ENCODE measurements at regions not wholly inside any gene's neighbourhood (a gene's known extent, or its start where the extent isn't known, plus 50 kb on each side); places are given as distances from the start of the nearest gene placed in this dataset.

DNA sequence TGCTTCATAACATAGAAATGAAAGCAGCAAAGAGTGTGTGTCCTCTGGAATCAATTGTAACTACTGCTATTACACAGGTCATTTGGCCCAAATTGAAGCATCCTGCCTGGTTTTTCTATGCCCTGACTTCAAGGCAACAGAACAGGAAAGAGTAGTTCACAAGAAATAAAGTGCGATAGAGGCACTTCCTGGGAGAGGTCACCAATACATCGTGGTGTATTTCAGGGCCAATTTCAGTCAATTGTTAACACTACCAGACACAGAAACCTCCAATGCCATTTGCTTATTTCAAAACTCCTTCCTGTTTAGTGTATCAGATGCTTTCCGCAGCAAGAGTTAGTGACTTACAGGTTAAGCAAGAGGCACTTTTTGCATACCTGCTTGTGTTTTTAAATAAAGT, 292.1 kb downstream of the ETAA1 start:
- ChIA-PET POLR2A (no interaction called here), CTCF (no interaction called here)

DNA sequence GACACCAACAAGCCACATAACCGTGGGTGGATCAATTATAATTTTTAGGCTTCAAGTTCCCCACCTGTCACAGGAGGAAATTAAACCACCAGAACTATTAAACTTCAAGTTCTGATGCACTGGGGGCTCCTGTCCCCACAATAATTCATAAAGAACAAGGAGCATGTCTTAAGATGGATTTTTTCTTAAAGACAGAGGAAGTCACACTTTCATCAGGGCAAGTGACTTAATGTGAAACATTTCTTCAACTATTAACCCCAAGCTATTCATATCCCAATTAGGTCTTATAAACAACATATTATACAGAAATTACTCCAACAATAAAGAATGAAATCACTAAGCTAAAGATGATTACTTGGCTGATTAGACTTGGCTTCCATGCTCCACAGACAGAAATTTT, 292.5 kb downstream of the ETAA1 start:
- ChIA-PET CTCF (no interaction called here), POLR2A (no interaction called here)

DNA sequence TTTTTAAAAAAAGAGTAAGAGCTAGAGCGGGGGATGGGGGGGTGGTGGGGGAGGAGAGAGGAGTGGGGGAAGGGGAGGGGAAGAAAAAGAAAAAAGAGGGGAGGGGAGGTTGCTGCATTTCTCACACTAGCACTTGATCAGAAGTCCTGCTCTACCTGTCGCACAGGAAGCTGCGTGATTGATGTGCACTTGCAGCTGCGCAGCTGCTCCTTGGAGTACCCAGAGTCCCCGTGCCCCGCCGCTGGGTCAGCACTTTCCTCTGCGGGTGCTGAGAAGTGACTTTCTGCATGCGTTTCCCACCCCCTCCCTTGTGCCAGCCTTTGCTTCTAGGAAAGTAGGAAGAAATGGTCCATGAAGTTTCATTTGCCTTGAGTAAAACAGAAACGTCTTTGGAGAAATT, 297.3 kb downstream of the ETAA1 start:
- ChIA-PET CTCF (no interaction called here), POLR2A (no interaction called here)

DNA sequence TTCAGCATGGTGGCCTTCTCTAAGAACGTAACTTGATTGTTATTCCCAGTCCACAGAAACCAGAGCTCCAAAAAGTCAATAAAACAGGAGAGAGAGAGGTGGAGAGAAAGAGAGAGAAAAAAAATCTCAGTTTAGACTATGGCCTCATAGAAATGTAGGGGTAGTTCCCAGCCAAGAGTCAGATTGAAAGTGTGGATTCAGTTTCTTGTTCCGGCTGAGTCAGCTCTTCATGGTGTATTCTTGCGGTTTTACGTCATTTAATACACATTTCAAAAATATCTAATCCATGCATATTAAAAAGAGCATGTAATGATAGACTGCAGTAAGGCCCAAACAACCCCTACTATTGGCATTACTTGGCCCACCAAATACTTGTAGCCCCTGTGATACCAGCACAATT, 303.9 kb downstream of the ETAA1 start:
- POLR2A ChIA-PET = no interaction called here
- CTCF ChIA-PET = no interaction called here

DNA sequence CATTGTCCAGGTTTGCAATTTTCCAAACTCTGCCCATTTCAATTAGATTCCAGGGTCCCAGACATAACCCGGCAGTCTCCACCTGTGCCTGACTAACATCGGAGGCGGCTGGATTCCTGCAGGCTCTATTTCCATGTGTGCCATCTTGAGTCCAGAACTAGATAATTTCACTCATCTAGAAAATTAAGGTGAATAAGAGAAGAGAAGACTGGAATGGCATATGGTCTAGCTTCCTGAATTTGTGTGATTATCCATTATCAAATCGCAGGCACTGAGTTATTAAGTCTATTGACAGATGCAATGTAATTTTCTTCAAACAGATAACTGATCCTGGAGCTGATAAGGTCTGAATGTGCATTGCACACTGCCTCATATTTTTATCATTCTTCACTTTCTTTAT, 305.2 kb downstream of the ETAA1 start:
- POLR2A ChIA-PET = no interaction called here
- CTCF ChIA-PET = no interaction called here

DNA sequence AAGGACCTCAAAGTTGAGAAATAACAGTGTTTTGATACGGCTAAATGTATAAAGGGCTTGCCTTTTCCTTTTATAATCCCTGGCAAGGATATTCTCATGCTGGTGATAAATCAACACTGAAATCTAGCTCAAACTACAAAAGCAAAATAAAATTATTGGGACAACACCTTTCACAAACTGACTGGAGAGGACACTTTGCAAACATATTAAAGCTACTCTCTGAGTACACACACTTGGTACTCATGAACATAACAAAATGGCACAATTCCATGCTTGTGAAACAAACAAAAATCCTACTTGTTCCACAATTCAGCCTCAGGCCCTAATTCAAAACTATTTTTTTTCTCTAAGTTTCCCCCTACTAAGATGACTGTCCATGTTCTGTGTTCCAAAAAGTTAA, 305.8 kb downstream of the ETAA1 start:
- CTCF ChIA-PET = no interaction called here
- POLR2A ChIA-PET = no interaction called here

DNA sequence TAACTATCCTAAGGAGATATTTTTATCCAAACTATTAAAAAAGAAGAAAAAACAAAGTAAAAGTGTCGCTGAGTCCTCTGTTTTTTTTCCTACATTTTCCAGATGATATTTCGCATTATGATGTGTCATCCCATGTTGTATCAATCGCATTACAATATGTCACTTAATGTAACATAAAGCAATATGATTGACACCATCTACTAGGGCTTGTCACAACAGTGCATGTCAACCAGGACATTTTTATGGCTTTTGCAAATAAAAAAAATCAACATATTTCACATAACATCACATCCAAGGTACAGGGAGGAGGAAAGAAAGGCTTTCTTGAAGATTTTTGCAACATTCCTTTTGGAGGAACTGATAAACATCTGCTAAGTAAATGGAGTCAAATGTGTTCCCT, 308.9 kb downstream of the ETAA1 start:
- CTCF ChIA-PET = no interaction called here
- POLR2A ChIA-PET = no interaction called here

DNA sequence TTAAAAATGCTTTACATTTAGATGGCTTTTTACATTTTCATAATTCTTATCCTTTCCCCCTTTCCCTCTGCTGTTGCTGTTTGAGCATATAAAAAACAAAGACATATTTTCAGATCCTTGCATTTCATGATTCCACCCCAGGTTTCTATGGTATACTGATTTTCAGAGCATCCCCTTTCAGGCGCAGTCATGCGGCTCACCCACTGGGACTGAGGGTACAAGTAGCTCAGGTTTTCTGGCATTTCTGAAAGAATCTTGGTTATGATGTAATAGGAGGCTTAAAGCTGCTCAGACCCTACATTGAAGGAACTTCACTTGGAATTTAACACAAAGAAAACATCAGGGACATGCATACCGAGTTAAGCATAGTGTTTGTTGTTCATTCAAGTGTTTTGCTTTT, 310.8 kb downstream of the ETAA1 start:
- ChIA-PET CTCF (no interaction called here), POLR2A (no interaction called here)

DNA sequence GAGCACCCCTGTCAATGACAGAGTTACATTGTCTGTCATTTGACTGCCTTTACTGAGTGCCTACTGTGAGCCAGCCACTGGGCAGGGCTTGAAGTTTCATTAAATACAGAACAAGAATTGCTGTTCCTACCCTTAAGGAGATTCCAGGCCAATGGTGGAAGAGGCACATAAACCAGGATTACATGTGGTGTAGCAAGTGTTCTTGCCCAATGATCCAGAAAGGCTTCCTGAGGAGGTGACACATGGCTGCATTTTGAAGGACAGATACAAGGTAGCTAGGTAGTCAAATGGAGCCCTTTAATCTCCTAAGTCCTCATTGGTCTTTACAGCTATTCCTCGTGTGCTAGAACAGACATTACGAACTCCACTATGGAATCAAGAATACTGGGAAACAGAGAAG, 312.7 kb downstream of the ETAA1 start:
- POLR2A ChIA-PET = no interaction called here
- CTCF ChIA-PET = no interaction called here

DNA sequence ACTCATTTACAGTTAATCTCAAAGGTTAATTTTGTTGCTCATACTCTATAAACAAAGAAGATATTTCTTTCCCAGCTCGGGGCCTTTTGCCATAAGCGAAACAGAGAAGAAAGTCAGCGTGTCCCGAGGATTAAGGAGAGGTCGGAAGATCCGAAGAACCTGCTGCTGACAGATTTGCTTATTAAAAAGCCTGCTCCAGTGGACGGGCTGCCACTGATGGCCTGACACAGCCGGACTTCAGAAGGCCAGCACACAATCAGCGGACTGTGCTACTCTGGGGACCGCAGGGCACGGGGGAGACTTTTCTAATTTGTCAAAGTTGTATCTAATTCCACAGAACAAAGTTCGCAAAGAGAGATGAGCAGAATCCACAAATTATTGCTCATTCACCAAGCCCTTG, 315.4 kb downstream of the ETAA1 start:
- CTCF ChIA-PET = no interaction called here
- POLR2A ChIA-PET = interaction anchor here (0.6 kb wide), 1 partner anchor 162 kb away, joined by 4 read pairs; no protein-coding TSS in a partner anchor

DNA sequence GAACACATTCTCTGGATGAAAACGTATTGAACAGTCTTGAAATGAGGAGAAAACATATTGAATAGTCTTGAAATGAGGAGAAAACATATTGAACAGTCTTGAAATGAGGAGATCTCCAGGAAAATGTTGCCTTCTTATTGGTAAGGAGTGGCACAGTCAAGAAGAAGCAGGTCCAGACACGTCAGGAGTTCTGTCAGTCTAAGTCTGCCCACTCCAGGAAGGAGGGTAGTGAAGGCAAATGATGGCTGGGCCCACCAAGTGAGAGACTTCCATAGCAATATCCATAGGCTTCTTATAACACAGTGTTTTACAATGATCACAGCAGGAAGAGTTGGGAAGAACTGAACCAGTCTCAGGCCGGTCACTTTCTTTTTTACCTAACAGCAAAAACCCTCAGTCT, 316.2 kb downstream of the ETAA1 start:
- POLR2A ChIA-PET = no interaction called here
- CTCF ChIA-PET = no interaction called here

DNA sequence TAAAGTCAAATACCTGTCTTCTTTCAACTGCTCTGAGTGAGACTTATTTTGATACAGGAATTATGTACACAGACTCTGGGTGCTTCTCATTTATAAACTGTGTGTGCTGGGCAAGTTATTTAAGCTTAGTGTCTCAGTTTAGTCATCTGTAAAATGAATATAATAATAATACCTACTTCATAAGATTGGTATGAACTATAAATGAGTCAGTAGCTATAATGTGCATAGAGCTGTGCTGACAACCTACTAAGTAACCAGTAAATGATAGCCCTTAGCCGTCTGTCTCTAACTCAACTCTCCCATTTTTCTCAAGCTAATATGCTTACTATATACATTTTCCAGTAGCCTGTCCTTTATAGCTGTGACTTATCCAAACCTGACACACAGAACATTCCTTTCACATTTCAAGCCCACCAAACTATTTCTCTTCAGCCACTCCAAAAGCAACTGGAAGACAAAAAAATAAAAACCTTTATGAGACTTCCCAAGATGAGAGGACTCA, 319.8 kb downstream of the ETAA1 start:
- CTCF ChIA-PET = no interaction called here
- POLR2A ChIA-PET = no interaction called here

DNA sequence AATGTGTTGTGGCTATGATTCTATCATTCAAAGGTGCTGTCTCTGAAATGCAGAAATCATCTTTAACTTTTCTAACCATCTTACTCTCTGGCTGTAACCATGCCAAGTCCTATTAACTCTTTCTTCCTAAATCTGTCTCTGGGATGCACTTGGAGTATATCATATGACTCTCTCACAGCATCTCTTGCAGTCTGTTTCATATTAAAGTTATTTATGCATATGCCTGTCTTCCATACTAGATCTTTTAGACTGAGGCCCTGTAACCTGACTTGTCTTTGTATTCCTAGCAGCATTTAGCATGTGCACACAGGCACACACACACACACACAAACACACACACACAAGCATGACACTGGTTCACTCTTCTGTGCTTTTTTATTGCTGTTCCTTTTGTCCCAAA, 320.6 kb downstream of the ETAA1 start:
- POLR2A ChIA-PET = no interaction called here
- CTCF ChIA-PET = no interaction called here

DNA sequence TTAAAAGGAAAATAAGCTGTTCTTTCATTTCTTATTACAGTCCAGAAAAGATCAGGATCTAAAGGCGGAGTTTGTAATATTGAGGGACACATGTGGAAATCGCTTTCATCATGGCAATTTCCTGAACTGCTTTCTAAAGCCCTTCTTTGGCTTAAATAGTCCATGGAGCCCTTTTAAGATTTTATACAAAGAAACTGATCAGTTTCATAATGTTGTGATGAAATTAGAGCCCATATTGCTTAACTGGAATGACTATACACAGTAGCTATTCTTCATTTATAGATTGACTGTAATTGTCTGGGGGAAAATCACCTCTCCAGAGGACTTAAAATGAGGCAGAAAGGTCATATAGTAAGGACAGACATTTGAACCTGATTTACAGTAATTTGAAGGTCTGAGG, 322.2 kb downstream of the ETAA1 start:
- POLR2A ChIA-PET = no interaction called here
- CTCF ChIA-PET = no interaction called here

DNA sequence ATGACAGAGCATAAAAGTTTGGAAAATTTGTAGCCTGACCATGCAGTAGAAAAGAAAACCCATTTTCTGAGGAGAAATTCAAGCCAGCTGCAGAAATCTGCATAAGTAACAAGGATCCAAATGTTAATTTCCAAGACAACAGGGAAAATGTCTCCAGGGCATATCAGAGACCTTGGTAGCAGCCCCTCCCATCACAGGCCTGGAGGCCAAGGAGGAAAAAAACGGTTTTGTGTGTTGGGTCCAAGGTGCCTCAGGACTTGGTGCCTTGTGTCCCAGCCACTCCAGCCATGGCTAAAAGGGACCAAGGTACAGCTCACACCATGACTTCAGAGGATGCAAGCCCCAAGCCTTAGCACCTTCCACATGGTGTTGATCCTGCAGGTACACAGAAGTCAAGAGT, 324.4 kb downstream of the ETAA1 start:
- ChIA-PET CTCF (no interaction called here), POLR2A (no interaction called here)

DNA sequence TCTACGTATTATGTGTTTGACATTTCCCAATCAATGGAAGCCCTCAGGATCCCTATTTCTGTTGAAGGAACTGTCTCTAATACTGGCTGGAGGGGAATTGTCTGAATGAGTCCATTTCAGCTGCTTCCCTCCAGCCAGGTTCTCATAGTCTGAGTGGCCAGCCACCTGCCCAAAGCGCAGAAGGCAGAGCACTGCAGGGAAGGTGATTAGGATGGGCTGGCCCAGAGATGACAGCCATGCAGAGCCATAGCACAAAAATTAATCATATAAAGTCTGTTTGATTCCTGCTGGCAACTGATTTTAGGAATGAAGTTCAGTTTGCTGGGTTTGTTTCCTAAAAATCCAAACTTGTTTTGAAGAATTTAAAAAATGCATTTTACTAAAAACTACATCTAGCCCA, 327.1 kb downstream of the ETAA1 start:
- ChIA-PET CTCF (no interaction called here), POLR2A (no interaction called here)

DNA sequence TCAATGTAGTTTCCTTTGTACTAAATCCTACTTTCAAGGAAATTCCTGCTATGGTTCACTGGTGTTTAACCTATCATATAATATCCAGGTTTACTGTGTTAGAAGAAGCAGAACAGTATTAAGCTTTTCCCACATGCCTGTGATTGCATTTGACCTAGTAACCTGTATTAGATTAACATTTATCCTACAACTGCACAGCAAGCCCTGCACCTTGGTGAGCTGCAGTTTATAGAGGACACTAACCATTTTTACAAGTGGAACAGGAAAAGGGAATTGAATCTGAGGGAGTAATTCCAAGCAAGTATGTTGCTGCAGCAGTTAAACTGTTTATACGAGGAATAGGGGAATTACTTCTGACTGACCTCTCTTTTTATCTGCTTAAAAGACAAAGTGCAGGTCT, 328.6 kb downstream of the ETAA1 start:
- POLR2A ChIA-PET = no interaction called here
- CTCF ChIA-PET = no interaction called here

DNA sequence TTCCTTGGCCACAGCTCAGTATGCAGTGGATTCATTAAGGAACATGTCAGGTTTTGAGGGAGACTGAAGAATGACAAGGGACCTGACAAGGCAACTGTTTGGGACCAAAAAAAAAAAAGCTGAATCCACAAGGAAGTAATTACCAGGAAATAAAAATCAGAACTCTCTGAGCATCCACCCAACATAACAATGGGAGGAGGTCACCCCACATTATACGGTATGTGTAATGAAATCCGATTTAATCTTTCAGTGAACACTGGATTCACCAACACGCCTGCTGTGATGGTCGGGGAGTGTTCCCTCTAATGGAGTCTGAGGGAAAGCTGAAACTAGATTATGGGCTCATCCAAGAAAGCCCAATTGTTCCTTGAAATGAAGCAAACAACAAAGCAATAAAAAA, 329.3 kb downstream of the ETAA1 start:
- POLR2A ChIA-PET = no interaction called here
- CTCF ChIA-PET = no interaction called here

DNA sequence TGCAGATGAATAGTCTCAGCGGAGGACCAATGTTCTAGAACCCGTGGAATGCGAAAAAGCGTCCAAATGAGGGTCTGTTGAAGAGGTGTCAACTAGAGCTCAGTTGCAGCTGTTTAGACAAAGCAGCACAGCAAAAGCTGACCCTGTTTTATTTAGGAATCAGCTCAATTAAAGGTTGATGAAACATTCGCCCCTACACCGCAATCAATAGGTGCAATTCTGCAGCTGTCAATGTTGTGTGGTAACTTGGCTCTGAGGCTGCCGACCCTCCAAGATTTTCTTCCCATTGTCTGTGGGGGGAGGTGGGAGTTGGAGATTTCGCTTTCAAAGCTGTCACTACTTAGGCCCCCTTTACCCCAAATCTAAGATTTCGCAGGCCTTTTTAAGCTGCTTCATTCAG, 330.0 kb downstream of the ETAA1 start:
- POLR2A ChIA-PET = no interaction called here
- CTCF ChIA-PET = no interaction called here

DNA sequence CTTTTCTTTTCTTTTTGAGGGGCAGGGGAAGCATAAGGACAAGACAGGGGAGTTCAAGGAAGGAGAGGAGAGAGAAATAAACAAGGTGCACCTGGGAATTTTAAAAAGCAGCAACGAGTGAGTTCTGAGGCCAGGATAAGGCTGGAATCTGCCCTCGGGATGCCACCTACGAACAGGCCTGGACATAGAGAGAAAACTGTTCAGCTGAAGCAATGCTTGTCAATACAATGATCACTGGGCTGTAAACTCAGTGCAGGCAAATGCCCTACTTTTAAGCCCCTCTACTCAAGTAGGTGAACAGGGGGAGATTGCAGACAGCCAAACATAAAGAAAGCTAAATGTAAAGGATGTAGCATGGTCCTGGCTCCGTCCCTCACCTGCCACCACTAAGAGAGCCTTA, 330.5 kb downstream of the ETAA1 start:
- ChIA-PET POLR2A (no interaction called here), CTCF (no interaction called here)

DNA sequence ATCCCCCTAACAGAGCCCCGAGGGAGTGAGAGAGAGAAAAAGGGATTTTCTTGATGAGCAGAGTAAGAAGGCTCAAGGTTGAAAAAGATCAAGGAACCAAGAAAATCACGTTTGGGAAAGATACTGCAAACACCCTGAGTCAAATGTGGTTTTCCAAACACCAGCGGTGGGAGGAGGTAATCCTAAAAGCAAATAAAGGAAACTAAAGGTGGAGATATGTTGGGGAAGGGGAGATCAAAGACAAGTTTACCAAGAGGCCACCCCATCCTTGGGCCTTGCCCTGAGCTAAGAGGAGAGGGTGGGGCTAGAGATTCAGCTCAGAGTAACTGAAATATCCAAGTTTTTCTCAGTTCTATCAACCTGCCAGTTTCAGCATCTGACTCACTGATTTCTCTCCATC, 332.3 kb downstream of the ETAA1 start:
- CTCF ChIA-PET = no interaction called here
- POLR2A ChIA-PET = no interaction called here

DNA sequence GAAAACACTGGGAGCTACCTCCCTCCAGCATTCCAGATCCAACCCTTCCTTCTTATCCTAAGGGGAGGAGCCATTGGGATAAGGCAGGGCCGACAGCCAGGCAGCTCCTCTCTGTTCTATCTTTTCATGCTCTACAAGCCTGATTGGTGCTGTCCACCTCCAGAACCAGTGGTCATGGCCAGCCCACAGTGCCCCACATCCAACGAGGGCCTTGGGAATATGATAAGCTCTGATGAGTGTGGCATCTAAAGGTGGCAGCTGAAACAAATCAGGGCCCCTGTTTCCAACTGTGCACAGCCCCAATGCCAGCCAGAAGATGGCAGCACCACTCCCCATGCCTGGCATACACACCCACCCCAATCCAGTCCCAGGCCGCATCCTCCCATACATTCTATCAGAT, 329.3 kb downstream of the C1D start:
- CTCF ChIA-PET = no interaction called here
- POLR2A ChIA-PET = no interaction called here

DNA sequence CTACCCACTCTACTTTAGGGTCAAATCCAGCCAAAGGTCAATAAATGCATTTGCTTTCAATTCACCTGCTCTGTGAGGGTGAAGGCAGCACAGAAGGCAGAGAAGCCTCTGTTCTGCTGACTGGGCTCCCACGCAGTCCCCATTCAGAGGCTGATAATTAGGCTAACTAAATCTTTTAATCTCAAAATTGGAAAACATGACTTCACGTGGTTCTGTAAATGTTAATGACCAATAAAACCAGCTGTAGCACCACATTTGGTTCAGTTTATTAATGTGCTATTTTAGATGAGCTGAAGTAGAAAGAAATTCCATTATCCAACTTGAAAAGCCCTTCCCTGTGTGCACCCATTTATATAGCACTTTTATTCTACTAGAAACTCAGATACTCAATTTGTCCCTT, 310.6 kb downstream of the C1D start:
- CTCF ChIA-PET = no interaction called here

DNA sequence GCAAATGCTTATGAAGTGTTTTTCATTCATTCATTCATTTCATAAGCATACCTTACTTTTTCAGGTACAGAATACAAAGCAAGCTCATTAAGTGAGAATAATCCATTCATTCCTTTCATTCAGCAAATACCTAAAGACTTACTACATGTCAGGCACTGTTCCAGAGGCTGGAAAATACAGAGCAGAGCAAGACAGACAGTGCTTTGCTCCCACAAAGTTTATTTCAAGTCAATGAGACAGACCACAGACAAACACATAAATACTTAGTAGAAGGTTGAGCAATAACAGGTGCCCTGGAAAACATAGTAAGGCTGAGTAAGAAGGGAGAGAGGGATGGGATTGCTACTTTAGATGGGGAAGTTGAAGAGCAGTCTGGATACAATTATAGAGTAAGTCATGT, 309.8 kb downstream of the C1D start:
- CTCF ChIA-PET = no interaction called here
- POLR2A ChIA-PET = no interaction called here

More for the DNA sequence above, 310.6 kb downstream of the C1D start:
- POLR2A ChIA-PET = no interaction called here
